CD14-positive monocyte (primary cell): ENCODE measurements at regions not wholly inside any gene's neighbourhood (a gene's known extent, or its start where the extent isn't known, plus 50 kb on each side); places are given as distances from the start of the nearest gene placed in this dataset.

ENCODE experiments used
- DNase-seq, 3 donors: peaks; one replicate each; pipeline ENCODE4 v3.0.0-alpha.2; 2011 to 2022
- H2AFZ ChIP-seq: 2 replicates; pipeline ENCODE4 v1.6.0; 2012; ENCODE audit warnings: mild to moderate bottlenecking, low read depth, low read length, inconsistent platforms; ENCODE audit not compliant: insufficient read depth, poor library complexity, severe bottlenecking
- H3K27ac ChIP-seq, 2 donors: 1 replicate in 1 of 2; 2 replicates in 1 of 2; pipeline ENCODE4 v1.5.1; 2012 to 2013; ENCODE audit warnings: low read length in 2 of 2, control low read depth in 1 of 2, inconsistent platforms in 1 of 2, low read depth in 1 of 2, mild to moderate bottlenecking in 1 of 2
- H3K27me3 ChIP-seq, 2 donors: one replicate each; pipeline versions ENCODE4 v1.6.0 to v1.6.1; 2011 to 2013; ENCODE audit warnings: low read length in 2 of 2; ENCODE audit not compliant: control insufficient read depth in 2 of 2, insufficient read depth in 2 of 2
- H3K36me3 ChIP-seq, 2 donors: replicated peaks in 1 of 2; 1 replicate in 1 of 2; 2 replicates in 1 of 2; pipeline versions ENCODE4 v1.5.1 to v1.6.1; 2012 to 2013; ENCODE audit warnings: low read length in 2 of 2, control low read depth in 1 of 2, inconsistent platforms in 1 of 2, mild to moderate bottlenecking in 1 of 2; ENCODE audit not compliant: insufficient read depth in 2 of 2, control insufficient read depth in 1 of 2
- H3K4me1 ChIP-seq, 2 donors: 1 replicate in 1 of 2; 2 replicates in 1 of 2; pipeline versions ENCODE4 v1.5.1 to v1.6.1; 2012 to 2013; ENCODE audit warnings: low read length in 2 of 2, control low read depth in 1 of 2, inconsistent platforms in 1 of 2, mild to moderate bottlenecking in 1 of 2, moderate library complexity in 1 of 2; ENCODE audit not compliant: insufficient read depth in 2 of 2, control insufficient read depth in 1 of 2
- H3K4me2 ChIP-seq: replicated peaks from 2 replicates; pipeline ENCODE3; 2012; ENCODE audit warnings: low read length, moderate library complexity, mild to moderate bottlenecking; ENCODE audit not compliant: poor library complexity, severe bottlenecking; ENCODE audit errors: extremely low read depth
- H3K4me3 ChIP-seq, 3 experiments: fragments of 200-600 bp in 1 of 3; sonication (generic) in 1 of 3; replicated peaks in 1 of 3; 1 replicate in 2 of 3; 2 replicates in 1 of 3; pipeline ENCODE4 v1.5.1; 2011 to 2013; ENCODE audit warnings: low read length in 3 of 3, mild to moderate bottlenecking in 3 of 3, control low read depth in 2 of 3, low read depth in 2 of 3, inconsistent platforms in 1 of 3, moderate library complexity in 1 of 3
- H3K79me2 ChIP-seq: 2 replicates; pipeline ENCODE4 v1.6.0; 2012; ENCODE audit warnings: mild to moderate bottlenecking, control low read depth, inconsistent platforms, low read length, moderate library complexity; ENCODE audit not compliant: insufficient read depth
- H3K9ac ChIP-seq: 2 replicates; pipeline ENCODE4 v1.6.0; 2017; ENCODE audit warnings: low read length, mild to moderate bottlenecking; ENCODE audit not compliant: insufficient read depth, poor library complexity, severe bottlenecking
- H3K9me3 ChIP-seq, 2 donors: replicated peaks in 1 of 2; 1 replicate in 1 of 2; 2 replicates in 1 of 2; pipeline versions ENCODE4 v1.5.1 to v1.6.1; 2012 to 2013; ENCODE audit warnings: low read length in 2 of 2, control low read depth in 1 of 2; ENCODE audit not compliant: control insufficient read depth in 1 of 2, insufficient read depth in 1 of 2
- H4K20me1 ChIP-seq: 2 replicates; pipeline ENCODE4 v1.6.0; 2012; ENCODE audit warnings: mild to moderate bottlenecking, low read length, control low read depth, moderate library complexity; ENCODE audit not compliant: insufficient read depth
- H3K27ac Mint-ChIP-seq, 7 donors: one replicate each; pipeline ENCODE4 v1.8.0; 2020; ENCODE audit warnings: mild to moderate bottlenecking in 7 of 7, mixed read lengths in 7 of 7, moderate library complexity in 6 of 7, inconsistent platforms in 2 of 7
- H3K27me3 Mint-ChIP-seq, 3 donors: one replicate each; pipeline ENCODE4 v1.8.0; 2021 to 2022; ENCODE audit warnings: low read depth in 3 of 3, mild to moderate bottlenecking in 3 of 3, mixed read lengths in 3 of 3, moderate library complexity in 3 of 3, inconsistent platforms in 1 of 3
- H3K36me3 Mint-ChIP-seq, 2 donors: one replicate each; pipeline ENCODE4 v1.8.0; 2020; ENCODE audit warnings: mixed read lengths in 2 of 2, inconsistent platforms in 1 of 2, mild to moderate bottlenecking in 1 of 2
- H3K4me1 Mint-ChIP-seq: one replicate; pipeline ENCODE4 v1.8.0; 2020; ENCODE audit warnings: mild to moderate bottlenecking, mixed read lengths
- H3K4me3 Mint-ChIP-seq, 2 donors: one replicate each; pipeline ENCODE4 v1.8.0; 2020; ENCODE audit warnings: mild to moderate bottlenecking in 2 of 2, mixed read lengths in 2 of 2, moderate library complexity in 1 of 2
- H3K9me3 Mint-ChIP-seq, 7 donors: one replicate each; pipeline ENCODE4 v1.8.0; 2020 to 2022; ENCODE audit warnings: mixed read lengths in 7 of 7, mild to moderate bottlenecking in 6 of 7, moderate library complexity in 6 of 7, inconsistent platforms in 2 of 7
- CTCF ChIP-seq: fragments of 200-600 bp; IDR thresholded peaks from one replicate; pipeline ENCODE4 v1.8.0; 2022; ENCODE audit warnings: antibody characterized with exemption, mild to moderate bottlenecking
- WGBS: methylation state at CpG from one replicate; pipeline ENCODE4 v1.1.5; 2013; ENCODE audit warnings: missing lambda C conversion rate; ENCODE audit not compliant: insufficient coverage; 5-methylcytosine and 5-hydroxymethylcytosine counted together
- intact Hi-C, 2 donors: fragments of 100-400 bp; cut with micrococcal nuclease; formaldehyde crosslinking; loops; one replicate each; pipeline versions ENCODE4 v1.15.0 to v1.15.1; 2023

- intact Hi-C loops: no loop called here
- Histone ChIP-seq H4K20me1 (no peaks in the 10 kb centered on the region), H3K4me3 (no peak overlapping the region), H3K27ac (no peak overlapping the region), H3K9me3 (no peaks in the 10 kb centered on the region), H3K27me3 (peaks cover 0 to 47% of the 10 kb centered on the region in 2 donors), H3K4me2 (no peak overlapping the region), H3K79me2 (no peaks in the 10 kb centered on the region), H3K36me3 (no peaks in the 10 kb centered on the region), H3K4me1 (peaks cover 0 to 4% of the 10 kb centered on the region in 2 donors), H3K9ac (no peak overlapping the region), H2AFZ (no peak overlapping the region)
- no peak for DNase-seq
- no peak overlapping the region for H3K27ac Mint-ChIP-seq
- 78% methylated on average over 1 of the region's 5 CpGs for WGBS
- peak overlapping the region in 1 of 2 donors; percentile 51 for H3K4me3 Mint-ChIP-seq
- H3K4me1 Mint-ChIP-seq: peaks cover 10% of the 10 kb centered on the region
- H3K36me3 Mint-ChIP-seq: no peaks in the 10 kb centered on the region
- H3K27me3 Mint-ChIP-seq: peaks cover 3 to 12% (median 4%) of the 10 kb centered on the region in 3 donors
- no peak for TF ChIP-seq CTCF
- H3K9me3 Mint-ChIP-seq: peaks cover 0 to 3% (median 0%) of the 10 kb centered on the region in 7 donors
Observed at GRCh38 chrX:9231491-9231890, 197.6 kb upstream of the FAM9B start.

GRCh38 chrX:9233141-9233540 is 199.2 kb upstream of the FAM9B start:
- DNase-seq: no peak
- H3K4me1 ChIP-seq: peaks cover 0 to 4% of the 10 kb centered on the region in 2 donors
- 95% methylated on average over 4 of the region's 5 CpGs for WGBS
- no peaks in the 10 kb centered on the region for H3K36me3 ChIP-seq
- H3K9me3 ChIP-seq: no peaks in the 10 kb centered on the region
- peaks cover 0 to 43% of the 10 kb centered on the region in 2 donors for H3K27me3 ChIP-seq
- Mint-ChIP-seq H3K27ac (no peak overlapping the region), H3K27me3 (peaks cover 3 to 16% (median 4%) of the 10 kb centered on the region in 3 donors), H3K36me3 (no peaks in the 10 kb centered on the region), H3K4me3 (no peak overlapping the region), H3K9me3 (peaks cover 0 to 4% (median 0%) of the 10 kb centered on the region in 7 donors), H3K4me1 (peaks cover 15% of the 10 kb centered on the region)
- H2AFZ ChIP-seq: no peak overlapping the region
- no peak for TF ChIP-seq CTCF
- H3K79me2 ChIP-seq: no peaks in the 10 kb centered on the region
- H3K4me3 ChIP-seq: no peak overlapping the region
- H3K9ac ChIP-seq: no peak overlapping the region
- no peak overlapping the region for H3K27ac ChIP-seq
- intact Hi-C loops: no loop called here
- H3K4me2 ChIP-seq: no peak overlapping the region
- no peaks in the 10 kb centered on the region for H4K20me1 ChIP-seq
